Small intestine (tissue), 7 donors: ENCODE measurements at regions not wholly inside any gene's neighbourhood (a gene's known extent, or its start where the extent isn't known, plus 50 kb on each side); places are given as distances from the start of the nearest gene placed in this dataset.

Experiments used
- DNase-seq, 2 donors: peaks; one replicate each; pipeline versions ENCODE4 v3.0.0 to v3.0.0-alpha.2; 2013
- FAIRE-seq: peaks from 2 replicates; lab custom pipeline; 2012; peaks lifted over from hg19 to GRCh38; lab: Jason Lieb, UNC
- H3K27ac ChIP-seq, 3 donors: one replicate each; pipeline ENCODE4 v1.5.1; 2013; ENCODE audit warnings: low read length in 2 of 3, mild to moderate bottlenecking in 2 of 3, control low read depth in 1 of 3, inconsistent platforms in 1 of 3, low read depth in 1 of 3, moderate library complexity in 1 of 3
- H3K27me3 ChIP-seq, 3 donors: one replicate each; pipeline ENCODE4 v1.6.1; 2013; ENCODE audit warnings: low read length in 3 of 3, inconsistent platforms in 1 of 3; ENCODE audit not compliant: control insufficient read depth in 3 of 3, insufficient read depth in 3 of 3
- H3K36me3 ChIP-seq, 3 donors: one replicate each; pipeline ENCODE4 v1.6.1; 2013; ENCODE audit warnings: low read length in 3 of 3, inconsistent platforms in 1 of 3, low read depth in 1 of 3, mild to moderate bottlenecking in 1 of 3, moderate library complexity in 1 of 3; ENCODE audit not compliant: control insufficient read depth in 3 of 3, insufficient read depth in 2 of 3
- H3K4me1 ChIP-seq, 3 donors: one replicate each; pipeline ENCODE4 v1.6.1; 2013; ENCODE audit warnings: low read length in 2 of 3, inconsistent platforms in 1 of 3, low read depth in 1 of 3, mild to moderate bottlenecking in 1 of 3, moderate library complexity in 1 of 3; ENCODE audit not compliant: control insufficient read depth in 3 of 3, insufficient read depth in 2 of 3
- H3K4me3 ChIP-seq, 3 donors: one replicate each; pipeline ENCODE4 v1.5.1; 2013; ENCODE audit warnings: low read length in 3 of 3, control low read depth in 1 of 3, inconsistent platforms in 1 of 3, low read depth in 1 of 3, mild to moderate bottlenecking in 1 of 3, moderate library complexity in 1 of 3
- H3K9me3 ChIP-seq, 2 donors: one replicate each; pipeline ENCODE4 v1.6.1; 2013; ENCODE audit warnings: low read depth in 1 of 2, low read length in 1 of 2; ENCODE audit not compliant: control insufficient read depth in 2 of 2, insufficient read depth in 1 of 2
- WGBS, 3 donors: extraction: QIAGEN DNeasy Blood & Tissue Kit; methylation state at CpG; one replicate each; pipeline ENCODE4 v1.1.7; 2013; 5-methylcytosine and 5-hydroxymethylcytosine counted together
- donor health status: healthy with polysubstance abuse.
- donor health status: control.
- donor health status: control.
- donor health status: Bipolar disorder and iron deficiency.
- donor health status: healthy.

DNA sequence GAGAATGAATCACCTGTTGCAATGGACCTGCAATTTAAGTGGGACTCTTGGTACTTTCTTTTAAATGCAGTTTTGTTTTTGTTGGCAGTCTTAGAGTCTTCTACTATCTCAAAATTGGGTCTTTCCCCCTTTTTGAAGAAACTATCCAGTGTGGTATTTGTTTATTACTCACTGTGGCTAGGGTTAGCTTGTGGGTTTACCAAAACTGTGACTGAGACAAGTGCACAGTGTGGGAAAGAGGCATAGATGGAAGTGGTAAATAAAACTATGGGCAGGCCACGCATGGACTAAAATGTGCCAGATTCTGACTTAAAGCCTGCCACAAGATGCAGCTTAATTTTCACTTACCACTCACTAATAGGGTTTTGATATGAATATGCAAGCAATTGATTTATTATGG lies 1441.7 kb downstream of the PLA2G4A start:
- no peaks in the 10 kb centered on the region for H3K36me3 ChIP-seq
- no peaks in the 10 kb centered on the region for H3K4me1 ChIP-seq
- WGBS, 3 donors, result 80 to 92% (median 83%) methylated on average over 1 of the region's 1 CpG
- FAIRE-seq (no peak), DNase-seq (no peak)
- no peaks in the 10 kb centered on the region for H3K27me3 ChIP-seq
- no peak overlapping the region for H3K27ac ChIP-seq
- peaks cover 0 to 4% of the 10 kb centered on the region in 2 donors for H3K9me3 ChIP-seq
- H3K4me3 ChIP-seq, result no peak overlapping the region

DNA sequence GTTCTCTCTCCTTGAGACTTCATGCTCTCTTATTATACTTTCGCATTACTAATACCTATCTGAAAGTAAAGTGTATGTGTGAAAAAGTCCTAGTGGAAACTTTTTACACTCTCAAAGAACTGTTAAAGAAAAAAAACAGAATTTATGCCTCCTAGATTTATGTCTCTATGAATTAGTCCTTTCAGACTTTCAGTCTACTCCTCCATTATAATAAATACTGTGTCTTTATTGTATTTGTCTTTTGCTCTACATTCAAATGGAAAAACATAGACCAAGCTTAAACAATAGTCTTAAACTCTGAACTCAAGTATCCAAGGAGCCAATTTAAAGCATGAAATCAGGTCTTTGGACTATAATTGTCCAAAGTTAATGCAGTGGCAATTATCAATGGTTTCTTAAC lies 1449.0 kb downstream of the PLA2G4A start:
- no peak for DNase-seq
- Histone ChIP-seq H3K9me3 (no peaks in the 10 kb centered on the region), H3K4me1 (no peaks in the 10 kb centered on the region), H3K27me3 (no peaks in the 10 kb centered on the region), H3K4me3 (no peak overlapping the region), H3K36me3 (no peaks in the 10 kb centered on the region), H3K27ac (no peak overlapping the region)
- WGBS, 3 donors, result 94 to 98% (median 97%) methylated on average over 1 of the region's 1 CpG
- FAIRE-seq, result no peak

DNA sequence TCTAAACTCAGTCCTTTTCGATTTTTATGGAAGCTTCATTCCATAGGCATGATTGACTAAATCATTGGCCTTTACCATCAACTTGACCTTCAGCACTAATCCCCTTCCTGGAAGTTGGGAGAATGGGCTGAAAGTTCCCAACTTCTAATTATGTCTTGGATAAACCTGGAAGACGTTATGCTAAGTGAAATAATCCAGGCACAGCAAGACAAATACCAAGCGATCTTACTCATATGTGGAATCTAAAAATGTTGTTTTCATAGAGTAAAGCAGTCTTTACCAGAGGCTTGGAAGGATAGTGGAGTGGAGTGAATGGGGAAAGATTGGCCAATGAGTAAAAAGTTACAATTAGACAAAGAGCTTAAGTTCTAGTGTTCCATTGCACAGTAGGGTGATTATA lies 1453.2 kb downstream of the PLA2G4A start:
- Histone ChIP-seq H3K27ac (no peak overlapping the region), H3K9me3 (no peaks in the 10 kb centered on the region), H3K4me1 (no peaks in the 10 kb centered on the region), H3K27me3 (no peaks in the 10 kb centered on the region), H3K4me3 (no peak overlapping the region), H3K36me3 (no peaks in the 10 kb centered on the region)
- FAIRE-seq (no peak), DNase-seq (no peak)
- 50 to 69% (median 57%) methylated on average over 3 of the region's 3 CpGs for WGBS, 3 donors

DNA sequence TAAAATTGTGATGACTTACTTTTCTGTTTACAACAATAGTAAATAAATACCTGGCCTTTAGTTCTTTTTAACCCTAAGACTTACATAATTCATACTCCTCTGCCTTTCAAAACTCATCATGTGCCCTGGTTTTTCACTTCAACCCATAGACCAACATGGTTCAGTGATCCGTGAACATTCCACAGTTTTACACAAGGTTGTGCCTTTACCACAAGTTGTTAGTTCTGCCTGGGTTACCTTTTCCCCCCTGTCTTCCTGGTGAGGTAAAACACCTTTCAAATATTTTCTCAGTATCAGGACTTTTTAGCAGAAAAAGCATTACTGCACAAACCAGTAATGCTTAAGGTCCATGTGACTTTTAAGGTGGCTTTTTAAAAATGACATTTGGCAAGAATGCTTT lies 1466.4 kb downstream of the PLA2G4A start:
- no peaks in the 10 kb centered on the region for H3K27me3 ChIP-seq
- no peaks in the 10 kb centered on the region for H3K36me3 ChIP-seq
- H3K27ac ChIP-seq, result no peak overlapping the region
- DNase-seq, result no peak
- no peaks in the 10 kb centered on the region for H3K9me3 ChIP-seq
- no peak overlapping the region for H3K4me3 ChIP-seq
- 79 to 88% (median 85%) methylated on average over 1 of the region's 1 CpG for whole genome bisulfite sequencing, 3 donors
- no peaks in the 10 kb centered on the region for H3K4me1 ChIP-seq
- FAIRE-seq, result no peak

DNA sequence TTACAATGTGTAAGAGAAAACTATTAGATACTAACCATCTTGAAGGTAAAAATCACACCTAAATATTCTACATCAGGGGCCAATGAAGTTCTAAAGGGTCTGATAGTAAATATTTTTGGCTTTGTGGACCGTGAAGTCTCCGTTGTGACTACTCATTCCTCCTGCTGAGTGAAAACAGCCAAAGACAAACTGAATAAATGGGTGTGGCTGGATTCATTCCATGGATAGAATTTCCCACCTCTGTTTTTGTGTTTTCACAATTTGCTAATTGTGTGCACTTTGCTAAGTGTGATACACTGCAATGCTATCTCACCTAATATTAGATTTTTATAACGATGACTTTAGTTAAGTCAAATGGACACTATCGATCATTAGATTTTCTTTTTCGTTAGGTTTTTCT lies 1474.0 kb downstream of the PLA2G4A start:
- no peak overlapping the region for H3K27ac ChIP-seq
- WGBS, 3 donors, result 69 to 81% (median 75%) methylated on average over 5 of the region's 5 CpGs
- no peaks in the 10 kb centered on the region for H3K27me3 ChIP-seq
- H3K9me3 ChIP-seq, result no peaks in the 10 kb centered on the region
- H3K4me3 ChIP-seq, result no peak overlapping the region
- H3K36me3 ChIP-seq, result no peaks in the 10 kb centered on the region
- H3K4me1 ChIP-seq, result no peaks in the 10 kb centered on the region
- DNase-seq (no peak), FAIRE-seq (no peak)

DNA sequence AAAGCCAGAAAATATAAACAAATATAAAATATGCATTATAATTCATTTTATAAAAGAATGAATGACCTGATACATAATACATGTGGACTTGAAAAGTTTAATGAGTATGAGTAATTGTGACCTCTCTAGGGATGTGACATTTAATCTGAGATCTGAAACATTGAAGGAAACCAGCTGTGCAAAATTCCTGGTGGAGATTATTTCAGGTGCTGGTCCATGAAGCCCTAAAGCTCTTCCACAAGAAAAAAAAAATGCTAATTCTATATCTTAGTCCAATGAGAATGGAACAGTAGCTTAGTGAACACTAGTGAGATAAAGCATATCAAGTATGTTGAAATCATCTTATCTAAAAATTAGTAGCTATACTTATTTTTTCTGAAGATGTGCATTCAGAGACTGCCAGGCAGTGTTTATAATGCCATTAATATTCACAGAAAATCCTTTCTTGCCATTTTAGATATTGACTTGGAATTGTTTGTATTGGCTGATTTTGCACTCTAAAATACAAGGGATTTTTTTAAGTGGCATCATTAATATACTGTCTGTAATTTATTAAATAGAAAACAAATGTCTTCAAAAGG lies 1485.9 kb downstream of the PLA2G4A start:
- Histone ChIP-seq H3K4me3 (no peak overlapping the region), H3K9me3 (no peaks in the 10 kb centered on the region), H3K27ac (no peak overlapping the region), H3K4me1 (no peaks in the 10 kb centered on the region), H3K36me3 (no peaks in the 10 kb centered on the region), H3K27me3 (no peaks in the 10 kb centered on the region)
- DNase-seq, result no peak
- FAIRE-seq, result no peak

DNA sequence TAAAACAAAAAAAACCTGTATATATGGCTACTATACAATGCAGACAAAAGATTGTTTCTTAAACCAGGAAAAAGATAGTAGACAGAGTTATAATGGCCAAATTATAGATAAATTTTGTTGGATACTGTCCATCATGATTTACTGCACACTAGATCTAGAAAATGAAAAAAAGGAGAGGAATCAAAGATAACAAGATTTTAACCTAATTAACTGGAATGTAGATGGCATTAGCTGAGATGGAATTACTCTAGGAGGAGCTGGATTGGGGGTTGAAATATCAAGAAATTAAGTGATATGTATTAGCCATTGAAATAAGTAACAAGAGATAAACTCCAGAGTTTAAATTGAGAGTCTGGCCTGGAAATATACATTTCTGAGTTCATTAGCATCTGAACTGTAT lies 1489.1 kb downstream of the PLA2G4A start:
- DNase-seq (no peak), FAIRE-seq (no peak)
- H3K4me3 ChIP-seq, result no peak overlapping the region
- H3K4me1 ChIP-seq, result no peaks in the 10 kb centered on the region
- H3K27ac ChIP-seq, result no peak overlapping the region
- no peaks in the 10 kb centered on the region for H3K36me3 ChIP-seq
- H3K9me3 ChIP-seq, result no peaks in the 10 kb centered on the region
- no peaks in the 10 kb centered on the region for H3K27me3 ChIP-seq

DNA sequence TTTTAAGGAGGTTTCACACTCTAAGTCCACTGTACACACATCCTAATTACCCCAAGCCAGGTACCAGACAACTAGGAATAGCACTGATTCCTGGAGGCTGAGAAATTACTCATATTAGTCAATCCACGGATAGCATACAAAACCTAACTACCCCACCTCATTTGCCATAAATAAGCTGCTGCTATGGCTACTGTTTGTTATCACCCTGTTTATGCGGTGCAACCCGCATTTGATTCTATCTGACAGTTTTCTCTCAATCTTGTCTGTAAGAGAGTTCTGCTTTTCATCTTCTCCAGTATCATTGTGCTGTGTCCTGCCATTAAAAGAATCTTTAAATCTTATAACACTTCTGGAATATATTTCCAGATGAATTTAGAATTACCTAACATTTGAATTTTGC lies 1496.5 kb downstream of the PLA2G4A start:
- Histone ChIP-seq H3K27me3 (no peaks in the 10 kb centered on the region), H3K9me3 (no peaks in the 10 kb centered on the region), H3K4me3 (no peak overlapping the region), H3K36me3 (no peaks in the 10 kb centered on the region), H3K27ac (no peak overlapping the region), H3K4me1 (no peaks in the 10 kb centered on the region)
- FAIRE-seq (no peak), DNase-seq (no peak)
- WGBS, 3 donors, result 86 to 88% (median 86%) methylated on average over 3 of the region's 3 CpGs

DNA sequence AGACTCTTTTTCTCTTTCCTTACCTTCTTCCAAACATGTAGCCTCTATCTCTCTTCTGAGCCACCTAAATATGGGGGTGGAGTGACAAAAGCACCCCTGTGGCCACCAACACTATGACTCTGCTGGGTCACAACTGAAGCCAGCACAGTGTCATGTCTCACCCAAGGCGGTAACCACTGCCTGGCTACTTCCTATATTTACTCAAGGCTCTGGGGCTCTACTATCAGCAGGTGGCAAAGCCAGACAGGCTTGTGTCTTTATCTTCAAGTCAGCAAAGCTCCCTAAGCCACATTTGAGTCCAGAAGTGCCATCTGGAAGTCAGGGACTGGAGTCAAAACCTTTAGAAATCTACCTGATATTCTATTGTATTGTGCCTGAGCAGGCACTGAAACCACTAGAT lies 1515.2 kb downstream of the PLA2G4A start:
- no peak for FAIRE-seq
- H3K36me3 ChIP-seq, result no peaks in the 10 kb centered on the region
- DNase-seq, result peak in 1 of 2 donors; percentile 3
- no peaks in the 10 kb centered on the region for H3K27me3 ChIP-seq
- no peak overlapping the region for H3K27ac ChIP-seq
- WGBS, 3 donors, result 33 to 70% (median 35%) methylated on average over 1 of the region's 1 CpG
- no peak overlapping the region for H3K4me3 ChIP-seq
- H3K4me1 ChIP-seq, result no peaks in the 10 kb centered on the region
- peaks cover 0 to 7% of the 10 kb centered on the region in 2 donors for H3K9me3 ChIP-seq
